ENCODE measurements at regions not wholly inside any gene's neighbourhood (a gene's known extent, or its start where the extent isn't known, plus 50 kb on each side); places are given as distances from the start of the nearest gene placed in this dataset.

DNA sequence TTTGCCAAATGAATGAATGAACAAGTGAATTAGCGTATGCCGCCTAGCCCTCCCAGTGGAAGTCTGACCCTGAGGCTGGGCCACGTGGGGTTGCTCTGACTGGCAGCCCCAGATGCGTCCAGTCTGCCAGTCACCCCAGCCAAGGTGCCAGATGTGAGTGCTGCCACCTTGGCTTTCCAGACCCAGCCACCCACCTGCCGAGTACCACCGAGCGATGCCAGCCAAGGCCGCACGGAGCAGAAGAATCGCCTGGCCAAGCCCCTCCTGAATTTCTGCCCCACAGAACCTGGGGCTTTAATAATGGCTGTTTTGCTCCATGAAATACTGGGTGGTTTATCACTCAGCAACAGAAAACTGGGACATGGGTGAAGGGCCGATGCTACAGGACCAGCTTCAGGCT, 59.3 kb downstream of the ADRA2C start:
- TF ChIP-seq, protein P1, sequence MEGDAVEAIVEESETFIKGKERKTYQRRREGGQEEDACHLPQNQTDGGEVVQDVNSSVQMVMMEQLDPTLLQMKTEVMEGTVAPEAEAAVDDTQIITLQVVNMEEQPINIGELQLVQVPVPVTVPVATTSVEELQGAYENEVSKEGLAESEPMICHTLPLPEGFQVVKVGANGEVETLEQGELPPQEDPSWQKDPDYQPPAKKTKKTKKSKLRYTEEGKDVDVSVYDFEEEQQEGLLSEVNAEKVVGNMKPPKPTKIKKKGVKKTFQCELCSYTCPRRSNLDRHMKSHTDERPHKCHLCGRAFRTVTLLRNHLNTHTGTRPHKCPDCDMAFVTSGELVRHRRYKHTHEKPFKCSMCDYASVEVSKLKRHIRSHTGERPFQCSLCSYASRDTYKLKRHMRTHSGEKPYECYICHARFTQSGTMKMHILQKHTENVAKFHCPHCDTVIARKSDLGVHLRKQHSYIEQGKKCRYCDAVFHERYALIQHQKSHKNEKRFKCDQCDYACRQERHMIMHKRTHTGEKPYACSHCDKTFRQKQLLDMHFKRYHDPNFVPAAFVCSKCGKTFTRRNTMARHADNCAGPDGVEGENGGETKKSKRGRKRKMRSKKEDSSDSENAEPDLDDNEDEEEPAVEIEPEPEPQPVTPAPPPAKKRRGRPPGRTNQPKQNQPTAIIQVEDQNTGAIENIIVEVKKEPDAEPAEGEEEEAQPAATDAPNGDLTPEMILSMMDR (conservative IDR thresholded peaks at IDR 0.05; ENCODE audit: low read length): no peak
- no peak for TF ChIP-seq EZH2phosphoT487 (IDR thresholded peaks at IDR 0.05; ENCODE audit: borderline replicate concordance, low read depth, low read length)

All from OCI-LY7 (cell line).